OCI-LY1 (cell line): ENCODE measurements at regions not wholly inside any gene's neighbourhood (a gene's known extent, or its start where the extent isn't known, plus 50 kb on each side); places are given as distances from the start of the nearest gene placed in this dataset.

ENCODE experiments used
- H2AFZ ChIP-seq: fragments of 200-600 bp; sonication (generic), shearing (Covaris generic); 2 replicates; pipeline ENCODE4 v1.6.0; 2014; ENCODE audit warnings: antibody characterized with exemption, mild to moderate bottlenecking, low read length
- H3F3A ChIP-seq: fragments of 200-600 bp; sonication (generic), shearing (Covaris generic); 2 replicates; pipeline ENCODE4 v1.6.0; 2014; ENCODE audit warnings: mild to moderate bottlenecking, antibody characterized with exemption, low read length, moderate library complexity; ENCODE audit not compliant: insufficient read depth
- H3K27ac ChIP-seq: fragments of 200-600 bp; sonication (generic); 2 replicates; pipeline ENCODE4 v1.5.1; 2014; ENCODE audit warnings: low read length, mixed run types, mild to moderate bottlenecking, low read depth; ENCODE audit not compliant: poor library complexity, severe bottlenecking
- H3K27me3 ChIP-seq: fragments of 200-600 bp; sonication (generic); 2 replicates; pipeline ENCODE4 v1.6.0; 2014; ENCODE audit warnings: antibody characterized with exemption, mild to moderate bottlenecking, low read length, moderate library complexity; ENCODE audit not compliant: insufficient read depth
- H3K36me3 ChIP-seq: fragments of 200-600 bp; sonication (generic); 2 replicates; pipeline ENCODE4 v1.6.1; 2014; ENCODE audit warnings: mild to moderate bottlenecking, antibody characterized with exemption, low read length, moderate library complexity, mixed read lengths; ENCODE audit not compliant: insufficient read depth
- H3K4me1 ChIP-seq: fragments of 200-600 bp; sonication (generic); 2 replicates; pipeline ENCODE4 v1.5.1; 2014; ENCODE audit warnings: mild to moderate bottlenecking, low read length, moderate library complexity; ENCODE audit not compliant: insufficient read depth, severe bottlenecking
- H3K4me2 ChIP-seq: fragments of 200-600 bp; sonication (generic), shearing (Covaris generic); 2 replicates; pipeline ENCODE4 v1.6.1; 2014; ENCODE audit warnings: low read length
- H3K4me3 ChIP-seq: fragments of 200-600 bp; sonication (generic); 2 replicates; pipeline ENCODE4 v1.5.1; 2014; ENCODE audit warnings: low read length, low read depth, mild to moderate bottlenecking, mixed read lengths; ENCODE audit not compliant: poor library complexity, severe bottlenecking
- H3K79me2 ChIP-seq: fragments of 200-600 bp; shearing (Covaris generic); 2 replicates; pipeline ENCODE4 v1.6.1; 2016; ENCODE audit warnings: mixed run types, low read length, mixed read lengths; ENCODE audit not compliant: insufficient read depth
- H3K9ac ChIP-seq: fragments of 200-600 bp; sonication (generic), shearing (Covaris generic); 2 replicates; pipeline ENCODE4 v1.6.1; 2014; ENCODE audit warnings: mild to moderate bottlenecking, low read length, mixed read lengths
- H3K9me2 ChIP-seq: fragments of 200-600 bp; sonication (generic), shearing (Covaris generic); 2 replicates; pipeline ENCODE4 v1.6.1; 2014; ENCODE audit warnings: low read depth, mild to moderate bottlenecking, low read length, mixed read lengths
- H3K9me3 ChIP-seq: fragments of 200-600 bp; shearing (Covaris generic); 2 replicates; pipeline ENCODE4 v1.6.1; 2014; ENCODE audit warnings: low read length, mixed read lengths
- H4K20me1 ChIP-seq: fragments of 200-600 bp; sonication (generic), shearing (Covaris generic); 2 replicates; pipeline ENCODE4 v1.6.0; 2016; ENCODE audit warnings: mild to moderate bottlenecking, low read length; ENCODE audit not compliant: insufficient read depth
- EZH2 ChIP-seq: fragments of 200-600 bp; sonication (generic), shearing (Covaris generic); IDR thresholded peaks from 2 replicates; pipeline ENCODE4 v1.8.0; 2017; ENCODE audit warnings: borderline replicate concordance, mixed run types, mild to moderate bottlenecking, antibody characterized with exemption, low read length, moderate library complexity, mixed read lengths
- TF ChIP-seq, protein P1 (sequence below): fragments of 200-600 bp; sonication (generic), shearing (Covaris generic); IDR thresholded peaks from 2 replicates; pipeline ENCODE4 v1.5.1; 2017; ENCODE audit warnings: mild to moderate bottlenecking, antibody characterized with exemption, low read length, moderate library complexity, mixed read lengths

GRCh38 chr1:58921342-58921741, 137.5 kb upstream of the JUN start:
- Histone ChIP-seq H3K4me1 (no peaks in the 10 kb centered on the region), H3K36me3 (no peaks in the 10 kb centered on the region), H3K9ac (no peak overlapping the region), H3K9me2 (no peaks in the 10 kb centered on the region), H3K9me3 (no peaks in the 10 kb centered on the region), H4K20me1 (no peaks in the 10 kb centered on the region), H3K4me2 (no peak overlapping the region), H3K27me3 (no peaks in the 10 kb centered on the region), H3K79me2 (no peaks in the 10 kb centered on the region), H3K27ac (no peak overlapping the region), H3K4me3 (no peak overlapping the region), H2AFZ (no peak overlapping the region), H3F3A (no peaks in the 10 kb centered on the region)
- no peak for TF ChIP-seq EZH2
- TF ChIP-seq, protein P1, sequence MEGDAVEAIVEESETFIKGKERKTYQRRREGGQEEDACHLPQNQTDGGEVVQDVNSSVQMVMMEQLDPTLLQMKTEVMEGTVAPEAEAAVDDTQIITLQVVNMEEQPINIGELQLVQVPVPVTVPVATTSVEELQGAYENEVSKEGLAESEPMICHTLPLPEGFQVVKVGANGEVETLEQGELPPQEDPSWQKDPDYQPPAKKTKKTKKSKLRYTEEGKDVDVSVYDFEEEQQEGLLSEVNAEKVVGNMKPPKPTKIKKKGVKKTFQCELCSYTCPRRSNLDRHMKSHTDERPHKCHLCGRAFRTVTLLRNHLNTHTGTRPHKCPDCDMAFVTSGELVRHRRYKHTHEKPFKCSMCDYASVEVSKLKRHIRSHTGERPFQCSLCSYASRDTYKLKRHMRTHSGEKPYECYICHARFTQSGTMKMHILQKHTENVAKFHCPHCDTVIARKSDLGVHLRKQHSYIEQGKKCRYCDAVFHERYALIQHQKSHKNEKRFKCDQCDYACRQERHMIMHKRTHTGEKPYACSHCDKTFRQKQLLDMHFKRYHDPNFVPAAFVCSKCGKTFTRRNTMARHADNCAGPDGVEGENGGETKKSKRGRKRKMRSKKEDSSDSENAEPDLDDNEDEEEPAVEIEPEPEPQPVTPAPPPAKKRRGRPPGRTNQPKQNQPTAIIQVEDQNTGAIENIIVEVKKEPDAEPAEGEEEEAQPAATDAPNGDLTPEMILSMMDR, result no peak

DNA sequence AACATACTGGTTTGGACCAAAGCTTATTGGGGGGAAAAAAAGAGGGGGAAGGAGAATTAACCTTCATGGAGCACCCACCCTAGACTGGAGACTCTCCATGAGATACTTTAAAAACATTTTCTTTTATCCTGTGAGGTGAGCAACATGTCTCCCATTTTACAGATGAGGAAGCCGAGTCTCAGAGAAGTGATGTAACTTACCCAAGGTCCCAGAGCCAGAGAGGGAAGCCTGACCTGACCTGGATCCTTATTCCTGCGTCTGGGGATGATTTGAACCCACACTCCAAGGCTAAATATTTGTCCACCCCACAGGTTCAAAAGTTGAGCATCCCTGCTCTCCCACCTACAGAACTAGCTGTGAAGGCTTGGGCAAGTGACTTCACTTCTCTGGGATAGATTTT, 137.9 kb upstream of the JUN start:
- no peak for TF ChIP-seq EZH2
- TF ChIP-seq, protein P1, result no peak
- no peaks in the 10 kb centered on the region for H3K4me1 ChIP-seq
- H3K27me3 ChIP-seq, result no peaks in the 10 kb centered on the region
- H2AFZ ChIP-seq, result no peak overlapping the region
- H3K9me3 ChIP-seq, result no peaks in the 10 kb centered on the region
- no peaks in the 10 kb centered on the region for H4K20me1 ChIP-seq
- H3K27ac ChIP-seq, result no peak overlapping the region
- H3K79me2 ChIP-seq, result no peaks in the 10 kb centered on the region
- H3K9me2 ChIP-seq, result no peaks in the 10 kb centered on the region
- H3K4me2 ChIP-seq, result no peak overlapping the region
- H3K36me3 ChIP-seq, result no peaks in the 10 kb centered on the region
- no peak overlapping the region for H3K9ac ChIP-seq
- no peaks in the 10 kb centered on the region for H3F3A ChIP-seq
- no peak overlapping the region for H3K4me3 ChIP-seq

DNA sequence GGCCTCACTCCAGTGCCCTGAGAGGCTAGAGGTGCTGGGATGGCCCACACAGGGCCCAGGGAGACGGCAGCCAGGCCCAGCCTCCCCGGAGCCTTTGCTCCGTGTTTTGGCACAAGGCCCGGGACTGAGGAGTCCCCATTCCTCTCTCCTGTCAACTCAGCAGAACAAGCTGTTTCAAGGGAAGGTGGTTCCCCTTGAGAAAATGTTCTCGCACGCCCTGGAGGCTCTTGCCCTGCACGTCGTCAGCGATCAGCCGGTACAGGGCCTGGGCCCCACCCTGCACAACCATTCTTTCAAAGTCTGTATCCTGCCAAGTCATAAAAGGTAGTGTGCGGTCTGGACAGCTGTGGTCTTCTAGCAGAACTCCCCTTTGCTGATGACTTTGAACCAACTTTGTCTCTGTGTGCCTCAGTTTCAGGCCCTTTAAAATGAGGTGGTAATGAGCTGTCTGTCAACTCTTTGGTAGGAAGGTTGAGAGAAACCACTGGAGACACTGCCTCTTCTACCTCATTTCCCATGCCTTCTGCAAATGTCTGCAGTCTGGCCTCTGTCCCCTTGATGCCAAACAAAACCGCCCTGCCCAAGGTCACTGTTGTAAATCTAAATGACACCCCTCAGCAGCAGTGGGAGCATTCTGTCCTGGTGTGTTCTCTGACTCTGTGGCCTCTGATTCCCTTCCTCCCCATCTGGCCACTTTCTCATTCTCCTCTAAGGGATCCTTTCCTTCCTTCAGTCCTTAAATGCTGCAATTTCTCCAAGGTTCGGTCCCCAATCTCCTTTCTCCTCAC, 138.6 kb upstream of the JUN start:
- H3K27me3 ChIP-seq, result no peaks in the 10 kb centered on the region
- no peak overlapping the region for H3K4me3 ChIP-seq
- H3K9ac ChIP-seq, result no peak overlapping the region
- no peaks in the 10 kb centered on the region for H4K20me1 ChIP-seq
- no peaks in the 10 kb centered on the region for H3K9me2 ChIP-seq
- H3K9me3 ChIP-seq, result no peaks in the 10 kb centered on the region
- H2AFZ ChIP-seq, result no peak overlapping the region
- TF ChIP-seq, protein P1, result no peak
- TF ChIP-seq EZH2, result no peak
- H3K79me2 ChIP-seq, result no peaks in the 10 kb centered on the region
- H3F3A ChIP-seq, result no peaks in the 10 kb centered on the region
- no peak overlapping the region for H3K27ac ChIP-seq
- no peaks in the 10 kb centered on the region for H3K36me3 ChIP-seq
- no peaks in the 10 kb centered on the region for H3K4me1 ChIP-seq
- H3K4me2 ChIP-seq, result no peak overlapping the region
